Activated gamma-delta T cell (primary cell): ENCODE measurements at regions not wholly inside any gene's neighbourhood (a gene's known extent, or its start where the extent isn't known, plus 50 kb on each side); places are given as distances from the start of the nearest gene placed in this dataset.

ENCODE experiments used
- DNase-seq: peaks from one replicate; lab custom pipeline; 2025; lab: John Stamatoyannopoulos, UW

DNA sequence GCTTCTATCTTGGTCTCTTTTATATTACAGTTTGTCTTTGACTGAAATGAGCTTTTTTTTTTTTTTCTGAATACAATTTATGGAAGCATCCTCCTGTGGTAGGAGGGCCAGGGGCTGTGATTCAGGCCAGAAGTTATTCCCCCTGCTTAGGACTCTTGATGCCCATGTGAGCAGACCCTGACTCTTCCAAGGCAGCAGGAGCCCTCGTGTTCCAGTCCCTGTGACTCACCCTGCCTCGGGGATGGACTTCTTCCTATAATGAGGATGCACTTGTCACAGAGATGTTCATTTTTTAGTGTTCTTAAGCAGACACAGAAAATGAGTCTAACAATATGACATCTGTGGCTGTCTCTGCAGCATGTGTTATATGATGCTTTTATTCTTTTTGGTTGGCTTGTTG is 1293.7 kb upstream of the AUTS2 start:
- DNase-seq: no peak

DNA sequence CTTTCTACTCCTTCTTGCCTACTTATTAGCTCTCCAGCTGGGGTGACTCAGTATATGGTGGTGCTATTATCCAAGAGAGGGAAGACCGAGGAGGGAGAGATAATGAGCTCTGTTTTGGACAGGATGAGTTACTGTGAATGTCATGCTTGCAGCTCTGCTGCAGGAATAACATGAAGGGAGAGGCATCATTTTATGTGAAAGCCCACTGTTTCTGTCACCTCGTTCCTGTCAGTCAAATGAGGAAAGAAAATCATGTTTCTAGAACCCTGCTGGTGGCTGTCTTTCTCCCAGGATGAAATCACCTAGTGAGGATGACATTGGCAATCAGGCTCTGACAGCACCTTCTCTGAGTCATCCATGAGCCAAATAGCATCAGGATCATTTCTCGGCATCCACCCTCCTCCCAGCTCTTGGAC is 1291.6 kb upstream of the AUTS2 start:
- no peak for DNase-seq

DNA sequence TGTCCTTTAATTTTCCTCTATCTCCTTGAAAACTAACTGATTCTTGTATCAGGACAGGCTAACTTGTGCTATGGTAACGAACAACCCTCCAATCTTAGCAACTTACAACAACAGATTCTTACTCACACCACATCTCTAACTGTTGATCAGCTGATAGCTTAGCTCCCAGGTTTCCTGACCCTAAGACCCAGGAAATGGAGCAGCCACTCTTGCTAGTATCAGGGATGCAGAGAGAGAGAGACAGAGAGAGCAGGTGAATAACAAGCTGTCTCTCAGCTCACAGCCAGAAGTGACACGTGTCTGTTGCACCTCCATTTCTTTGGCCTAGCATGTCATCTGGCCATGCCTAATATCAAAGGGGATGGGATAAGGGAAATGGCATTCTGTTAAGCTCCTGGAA is 1289.0 kb upstream of the AUTS2 start:
- DNase-seq: no peak

DNA sequence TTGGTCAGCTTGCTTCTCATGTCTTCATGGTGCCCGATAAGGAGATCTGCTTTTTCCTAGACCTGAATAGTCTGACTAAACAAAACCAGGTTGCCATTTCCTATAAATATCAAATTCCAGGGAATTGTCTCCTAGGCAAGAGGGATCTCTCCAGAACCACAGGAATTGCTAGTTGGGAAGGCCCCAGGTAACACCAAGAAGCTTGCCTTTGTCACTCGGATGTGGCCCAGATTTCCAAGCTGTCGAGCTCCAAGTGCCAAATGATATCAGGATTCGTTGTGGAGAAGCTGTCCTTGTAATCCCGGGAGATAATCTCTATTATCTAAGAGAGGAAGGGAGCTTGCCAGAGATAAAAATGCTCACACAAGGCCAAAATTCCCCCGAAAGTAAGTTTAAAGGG is 1288.5 kb upstream of the AUTS2 start:
- DNase-seq: no peak

DNA sequence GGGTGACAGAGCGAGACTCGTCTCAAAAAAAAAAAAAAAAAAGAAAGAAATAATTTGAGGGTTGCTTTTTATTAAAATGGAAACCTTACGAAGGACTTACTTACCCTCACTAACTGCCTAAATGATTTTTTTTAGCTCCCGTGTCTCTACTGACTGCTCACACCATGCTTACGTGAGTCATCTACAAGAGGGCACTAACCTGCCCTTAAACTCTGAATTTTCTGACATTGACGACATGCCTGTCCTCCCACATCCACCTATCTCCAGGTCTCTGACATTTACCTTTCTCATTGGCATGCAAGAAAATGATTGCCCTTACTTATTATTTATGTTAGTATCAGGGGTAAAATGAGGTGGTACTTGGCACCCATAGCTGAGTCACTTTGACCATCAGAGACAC is 1286.3 kb upstream of the AUTS2 start:
- no peak for DNase-seq

DNA sequence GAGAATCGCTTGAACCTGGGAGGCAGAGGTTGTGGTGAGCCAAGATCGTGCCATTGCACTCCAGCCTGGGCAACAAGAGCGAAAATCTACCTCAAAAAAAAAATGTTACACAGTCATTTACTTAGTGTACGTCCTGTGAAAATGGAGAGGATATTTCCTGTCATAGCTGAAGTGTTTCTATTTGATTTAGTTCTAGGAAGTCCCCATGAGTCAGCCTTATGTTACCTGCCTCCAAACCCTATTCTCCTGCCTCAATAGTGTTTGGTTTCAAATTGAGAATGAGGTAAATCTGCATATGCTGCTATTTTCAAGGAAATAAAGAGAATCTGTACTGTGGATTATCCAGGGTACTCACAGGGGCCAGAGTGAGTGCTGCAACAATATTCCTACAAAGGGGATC is 1284.5 kb upstream of the AUTS2 start:
- DNase-seq: no peak

DNA sequence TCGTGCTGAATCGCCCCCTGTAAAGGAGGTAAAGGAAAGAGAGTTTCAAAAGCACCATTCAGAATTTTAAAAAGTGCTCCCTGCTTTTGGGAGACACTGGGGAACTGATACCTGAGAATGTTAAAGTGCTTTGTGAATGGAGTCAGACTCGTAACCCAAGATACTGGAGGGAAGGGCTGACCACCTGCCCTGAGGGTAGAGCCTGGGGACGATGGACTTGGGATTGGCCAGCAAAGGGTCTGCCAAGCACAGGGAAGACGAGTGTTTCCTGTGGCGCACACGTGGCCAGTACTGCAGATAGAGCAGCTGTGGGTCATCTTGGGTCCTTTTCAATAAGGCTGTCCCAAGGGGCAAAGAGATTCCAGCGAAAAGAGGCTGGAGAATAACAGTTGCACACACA is 1284.1 kb upstream of the AUTS2 start:
- DNase-seq: no peak

DNA sequence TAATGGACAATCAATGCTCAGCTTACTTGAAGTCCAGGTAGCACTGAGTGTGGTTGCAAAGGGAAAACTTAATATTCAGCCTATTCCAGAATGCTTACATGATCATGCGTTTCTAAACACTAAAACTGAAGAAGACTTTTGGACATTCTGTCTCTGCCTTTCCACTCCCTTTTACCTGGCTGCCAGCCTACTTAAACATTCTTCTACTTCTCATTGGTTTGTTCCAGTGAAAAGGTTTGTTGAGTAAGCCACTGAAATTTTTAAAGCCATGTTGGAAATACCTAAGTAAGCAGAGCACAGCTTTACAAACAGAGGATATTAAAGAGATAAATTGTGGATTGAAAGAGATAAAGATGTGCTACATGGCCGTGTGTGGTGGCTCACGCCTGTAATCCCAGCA is 1280.8 kb upstream of the AUTS2 start:
- DNase-seq: no peak

DNA sequence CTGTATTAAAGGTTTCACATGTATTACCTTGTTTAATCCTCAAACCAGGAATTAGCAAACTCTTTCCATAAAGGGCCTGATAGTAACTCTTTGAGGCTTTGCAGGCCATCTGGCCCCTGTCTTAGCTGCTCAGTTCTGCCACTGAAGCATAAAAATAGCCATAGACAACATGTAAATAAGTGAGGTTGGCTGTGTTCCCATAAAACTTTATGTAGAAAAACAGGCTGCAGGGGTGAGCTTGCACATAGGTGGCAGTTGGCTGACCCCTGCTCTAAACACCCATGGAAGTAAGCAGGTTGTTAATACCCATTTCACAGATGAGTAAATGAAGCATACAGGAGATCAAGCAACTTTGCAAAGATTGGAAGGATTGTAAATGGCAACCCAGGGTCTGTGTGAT is 1279.2 kb upstream of the AUTS2 start:
- DNase-seq: no peak

DNA sequence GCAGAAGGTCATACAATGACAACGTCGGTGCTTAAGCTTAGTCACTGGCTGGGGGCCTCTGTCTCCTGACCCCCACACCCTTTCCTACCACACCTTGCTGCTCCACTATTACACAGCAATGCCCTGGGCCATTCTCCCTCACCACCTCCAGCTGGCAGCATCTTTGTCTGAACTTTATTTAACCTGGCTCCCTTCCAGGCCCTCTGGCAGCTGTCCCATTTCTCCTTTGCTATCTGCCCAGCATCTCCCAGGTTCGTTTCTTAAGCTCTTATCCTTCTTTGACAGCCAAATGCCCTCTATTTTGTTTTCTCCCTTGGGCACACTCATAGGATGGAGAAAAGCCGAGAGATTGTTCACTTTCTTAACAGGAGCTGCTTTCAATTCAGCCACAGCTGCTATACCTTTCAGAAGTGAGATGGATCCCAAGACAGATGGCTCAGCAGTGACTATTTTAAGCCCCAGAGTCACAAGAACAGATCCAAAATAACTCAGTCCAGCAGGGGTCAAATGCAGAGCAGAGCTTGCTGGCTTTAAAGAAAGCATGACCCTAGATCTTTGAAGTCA is 1277.1 kb upstream of the AUTS2 start:
- no peak for DNase-seq

DNA sequence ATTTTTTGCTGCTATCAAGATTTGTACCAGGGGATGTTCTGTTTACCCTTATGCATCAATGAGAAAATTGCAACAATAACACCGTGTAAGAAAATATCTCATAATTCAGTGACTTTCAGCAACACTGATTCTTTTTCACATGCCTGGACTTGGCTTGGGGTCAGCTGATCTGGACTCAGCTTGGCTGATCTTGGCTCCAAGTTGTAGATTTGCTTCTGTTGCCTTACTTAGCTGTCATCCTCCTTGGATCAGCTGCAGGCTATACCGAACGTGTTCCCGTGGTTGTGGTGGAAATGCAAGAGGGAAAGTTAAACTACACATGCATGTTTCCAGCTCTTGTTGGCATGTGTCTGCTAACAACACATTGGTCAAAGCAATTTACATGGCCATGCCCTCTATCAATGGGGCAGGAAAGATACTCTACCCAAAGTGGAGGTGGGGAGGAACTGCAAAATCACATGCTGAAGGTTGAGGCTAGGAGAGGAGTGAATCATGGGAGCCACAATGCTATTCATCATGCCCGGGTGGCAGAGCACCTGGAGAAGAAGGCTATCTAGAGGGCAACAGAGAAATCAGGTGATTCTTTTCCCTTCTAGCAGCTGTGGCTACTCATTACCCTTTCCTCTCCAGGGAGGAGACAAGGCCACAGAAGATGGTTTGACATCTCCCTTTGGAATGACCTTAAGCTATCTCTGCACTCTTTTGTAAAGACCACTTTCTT is 1276.3 kb upstream of the AUTS2 start:
- DNase-seq: no peak

DNA sequence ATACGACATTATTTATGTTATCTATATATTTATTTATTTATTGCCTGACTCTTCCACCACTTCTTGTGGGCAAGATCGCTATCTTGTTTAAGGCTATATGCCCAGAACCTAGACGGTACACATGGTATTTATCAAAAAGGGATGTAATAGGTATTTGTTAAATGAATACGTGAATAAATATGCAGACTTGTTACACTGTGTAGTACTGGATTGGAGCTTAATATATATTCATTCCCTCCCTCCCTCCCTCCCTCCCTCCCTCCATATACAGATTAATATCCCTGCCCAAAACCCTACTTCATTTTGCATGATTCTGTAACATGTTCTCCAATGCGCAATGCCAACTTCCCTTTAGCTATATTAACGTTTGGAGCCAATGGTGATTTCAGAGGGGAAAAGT is 1273.7 kb upstream of the AUTS2 start:
- no peak for DNase-seq

DNA sequence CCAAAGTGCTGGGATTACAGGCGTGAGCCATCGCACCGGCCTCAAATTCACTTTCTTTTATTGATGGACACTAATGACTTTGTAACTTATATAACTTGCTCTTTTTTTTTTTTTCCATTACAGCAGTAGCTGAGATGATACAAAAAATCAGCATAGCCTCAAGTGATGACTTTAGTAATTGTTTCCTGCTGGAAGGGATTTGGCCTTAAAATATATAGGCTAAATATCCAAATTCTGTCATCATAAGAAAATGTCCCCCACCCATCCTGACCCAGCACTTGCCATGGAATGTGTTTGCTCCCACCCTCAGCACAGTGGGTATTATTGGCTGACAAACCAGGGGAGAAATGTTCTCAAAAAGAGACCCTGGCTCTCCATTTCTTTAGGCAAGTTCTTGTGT is 1264.1 kb upstream of the AUTS2 start:
- no peak for DNase-seq

DNA sequence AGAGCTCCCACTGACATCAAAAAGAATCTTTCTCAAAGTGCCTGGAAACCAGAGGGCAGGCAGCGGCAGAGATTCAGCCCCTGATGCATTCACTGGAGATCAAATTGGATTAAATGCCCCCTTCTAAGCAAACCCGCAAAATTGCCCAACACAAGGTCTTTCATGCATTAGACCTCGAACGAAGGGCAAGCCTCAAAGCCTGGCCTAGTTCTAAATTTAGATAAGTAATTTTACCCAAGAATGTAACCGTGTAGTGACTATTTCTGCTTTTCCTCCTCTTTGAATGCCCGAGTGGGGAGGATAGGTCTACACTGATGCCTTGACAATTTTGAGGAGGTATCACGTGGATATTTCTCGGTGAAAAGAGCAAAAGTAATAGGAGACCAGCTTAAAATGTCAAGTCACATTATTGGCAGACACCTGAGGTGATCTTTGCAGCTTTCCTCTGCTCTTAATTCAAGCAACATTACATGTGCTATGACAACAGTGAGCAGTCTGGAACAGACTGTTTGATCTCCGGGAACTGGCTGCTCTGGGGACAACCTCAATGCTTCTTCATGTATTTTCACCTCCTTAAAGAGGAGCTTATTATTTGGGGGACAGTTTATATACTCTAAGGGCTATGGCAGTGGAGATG is 1263.5 kb upstream of the AUTS2 start:
- no peak for DNase-seq

DNA sequence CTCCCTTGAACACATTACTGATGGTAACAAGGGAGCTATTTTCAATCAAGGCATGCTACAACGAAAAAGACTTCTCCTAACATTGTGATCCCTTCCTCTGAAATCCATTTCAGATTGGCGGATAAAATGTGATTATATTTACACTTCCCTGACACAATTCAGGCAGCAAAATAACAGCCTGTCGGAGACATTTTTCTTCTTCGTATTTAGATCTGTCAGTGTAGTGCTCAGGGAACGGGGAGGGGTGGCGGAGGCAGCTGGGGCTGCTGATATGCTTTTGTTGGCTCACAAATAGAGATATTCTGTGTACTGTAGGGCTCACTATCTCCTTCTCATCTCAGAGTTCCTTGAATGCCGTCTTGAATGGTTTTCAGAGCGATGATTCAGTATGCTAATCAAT is 1261.7 kb upstream of the AUTS2 start:
- DNase-seq: no peak

DNA sequence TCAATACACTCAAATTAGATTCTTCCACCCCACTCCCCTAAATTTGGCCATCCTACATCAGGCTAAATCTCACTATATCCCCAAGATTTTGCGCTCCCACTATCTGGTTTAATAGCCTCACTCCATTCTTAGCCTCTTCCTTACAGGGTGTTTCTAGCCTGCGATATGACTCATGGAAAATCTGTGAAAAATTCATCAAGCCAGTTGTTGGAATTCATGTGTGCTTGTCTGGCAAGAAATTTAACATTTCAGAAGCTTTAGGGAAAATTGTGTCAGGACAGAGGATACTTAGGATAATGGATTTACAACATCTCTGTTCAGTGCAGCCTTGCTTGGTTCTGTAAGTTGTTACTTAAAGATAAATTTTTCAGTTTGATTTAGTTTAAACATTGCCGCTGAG is 1249.9 kb upstream of the AUTS2 start:
- DNase-seq: no peak

DNA sequence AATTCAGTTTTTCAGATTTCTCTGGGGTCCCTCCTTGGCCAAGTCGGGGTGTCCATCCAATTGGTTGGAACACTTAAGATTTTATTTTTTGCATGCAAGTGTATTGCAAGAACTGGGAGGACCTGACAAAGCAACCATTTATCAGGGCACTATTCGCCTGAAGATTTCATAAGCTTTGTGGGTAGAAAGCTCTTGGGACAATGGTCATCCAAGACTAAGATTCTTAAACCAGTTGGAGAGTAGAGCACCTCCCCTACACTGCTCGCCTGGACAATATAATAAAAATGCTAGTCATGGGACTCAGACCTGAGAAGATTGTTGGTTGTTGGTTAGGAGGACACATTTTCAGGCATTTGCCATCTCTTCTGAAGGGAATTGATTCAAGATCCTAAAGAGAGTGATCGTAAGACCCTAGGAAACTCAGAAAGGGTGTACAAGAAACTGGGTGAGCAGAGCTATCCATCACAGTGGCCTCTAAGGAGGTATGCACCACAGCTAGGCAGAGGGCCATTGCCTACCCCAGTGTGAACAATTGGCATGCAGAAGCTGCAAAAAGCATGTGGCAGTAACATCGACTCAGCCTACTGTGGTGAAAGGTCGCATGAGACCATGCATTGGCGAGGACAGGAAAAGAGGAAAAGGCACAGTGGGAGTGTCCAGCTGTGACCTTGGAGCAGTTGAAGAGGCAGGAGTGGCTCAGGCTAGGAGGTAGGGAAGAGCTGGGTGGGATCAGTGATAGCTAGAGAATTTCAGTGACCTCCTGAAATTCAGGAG is 1235.3 kb upstream of the AUTS2 start:
- no peak for DNase-seq

DNA sequence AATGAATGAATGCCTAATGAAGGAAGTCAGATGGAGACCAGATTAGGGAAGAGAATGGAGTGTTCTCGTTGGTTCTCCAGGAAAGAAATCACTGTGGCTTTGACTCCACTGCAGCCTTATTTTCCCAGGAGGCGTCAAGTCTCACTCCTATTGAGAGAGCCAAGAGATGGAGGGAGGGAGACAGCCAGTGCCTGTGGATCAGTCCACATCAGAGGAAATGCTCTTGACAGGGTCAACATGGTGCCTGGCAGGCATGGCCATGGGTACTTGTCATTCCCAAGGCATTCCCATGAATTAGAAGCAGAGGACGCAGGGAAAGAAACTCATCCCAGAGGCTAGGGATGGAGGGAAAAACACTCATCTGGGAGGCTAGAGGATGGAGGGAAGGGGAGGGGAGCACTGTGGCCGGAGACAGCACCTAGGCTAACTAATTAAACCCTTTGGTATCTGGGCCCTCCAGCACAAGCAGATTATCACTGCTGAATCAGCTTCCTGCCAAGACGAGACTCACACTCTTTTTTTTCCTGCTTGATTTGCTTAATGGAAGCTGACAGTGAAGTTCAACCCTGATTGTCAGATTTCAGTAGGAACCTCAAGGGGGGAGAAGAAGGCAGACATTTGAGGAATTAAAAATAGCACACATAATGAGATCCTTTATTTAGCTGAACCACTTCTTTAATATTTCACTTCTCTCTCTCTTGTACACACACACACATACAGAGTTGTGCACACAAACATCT is 1233.2 kb upstream of the AUTS2 start:
- DNase-seq: no peak

DNA sequence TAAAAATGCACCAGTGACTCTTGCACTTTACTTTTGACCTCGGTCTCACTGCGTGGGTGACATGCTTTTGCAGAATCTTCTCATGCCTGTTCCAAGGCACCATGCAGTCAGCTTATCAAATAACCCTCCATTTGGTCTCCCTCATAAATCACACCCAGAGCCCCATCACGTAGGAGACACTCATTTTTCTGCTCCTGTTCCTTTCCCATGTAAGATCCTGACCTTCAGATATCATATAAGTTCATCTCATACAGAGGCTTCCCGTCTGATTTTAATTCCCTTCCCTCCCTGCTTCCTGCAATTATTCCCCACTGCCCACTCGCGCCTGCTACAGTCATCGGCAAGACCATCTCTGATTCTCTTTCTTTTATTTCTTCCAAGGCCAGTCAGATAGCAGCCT is 1226.3 kb upstream of the AUTS2 start:
- DNase-seq: no peak

DNA sequence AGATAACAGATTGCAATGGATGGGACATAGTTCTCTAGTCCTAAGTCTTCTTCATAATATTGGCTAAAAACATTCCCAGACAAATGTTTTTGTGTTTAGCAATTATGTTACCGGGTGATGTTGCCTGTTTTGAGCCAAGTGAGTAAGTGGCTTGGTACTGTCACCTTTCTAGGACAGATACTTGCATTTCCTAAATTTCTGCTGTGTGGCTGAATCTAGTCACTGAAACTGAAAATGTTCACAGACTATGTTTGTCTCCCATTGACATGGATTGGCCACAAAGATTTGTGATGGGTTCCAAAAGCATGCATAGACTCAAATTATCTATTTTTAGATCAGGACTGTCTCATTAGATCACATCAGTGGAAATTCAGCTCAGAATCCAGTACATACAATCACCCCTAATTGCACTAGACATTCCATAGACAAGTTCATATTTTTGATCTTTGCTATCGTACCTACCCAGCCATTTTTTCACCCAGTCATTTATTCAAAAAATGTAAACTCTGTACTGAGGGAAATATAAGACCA is 1222.1 kb upstream of the AUTS2 start:
- no peak for DNase-seq

DNA sequence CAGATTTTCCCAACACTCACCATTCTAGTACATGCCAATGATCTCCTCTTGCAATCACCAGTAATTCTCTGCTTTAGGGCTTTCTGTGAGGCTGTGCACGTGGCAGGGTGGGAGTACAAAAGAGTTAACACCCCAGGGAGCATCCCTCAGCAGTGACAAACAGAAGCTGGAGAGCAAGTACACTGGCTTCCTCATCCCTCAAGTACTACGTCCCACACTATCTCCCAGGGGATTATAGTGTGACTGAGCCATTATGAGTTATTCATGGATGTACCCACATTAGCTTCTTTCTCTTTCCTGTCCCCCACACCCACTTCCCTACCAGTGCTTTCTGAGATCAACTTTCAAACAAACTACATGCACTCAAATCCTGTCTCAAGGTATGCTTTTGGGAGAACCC is 1216.5 kb upstream of the AUTS2 start:
- no peak for DNase-seq

DNA sequence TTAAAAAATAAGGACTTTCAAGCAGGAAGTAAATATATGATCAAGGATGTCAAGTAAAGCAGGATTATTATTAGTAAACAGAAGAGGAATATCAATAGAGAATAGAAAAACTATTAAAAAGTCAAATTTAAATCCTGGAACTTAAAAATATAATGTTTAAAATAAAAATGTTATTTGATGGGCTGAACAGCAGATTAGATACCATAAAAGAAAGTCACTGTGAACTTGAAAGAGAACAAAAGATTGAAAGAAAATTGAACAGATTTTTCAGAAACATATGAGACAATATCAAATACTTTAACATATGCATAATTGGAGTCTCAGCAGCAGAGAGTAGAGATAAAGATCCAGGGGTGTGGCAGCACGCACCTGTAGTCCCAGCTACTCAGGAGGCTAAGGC is 1213.7 kb upstream of the AUTS2 start:
- no peak for DNase-seq
